ENCODE measurements at regions not wholly inside any gene's neighbourhood (a gene's known extent, or its start where the extent isn't known, plus 50 kb on each side); places are given as distances from the start of the nearest gene placed in this dataset.

- no peak for TF ChIP-seq NR2C2 (IDR thresholded peaks at IDR 0.05; ENCODE audit: borderline replicate concordance, control insufficient read depth, insufficient read length, low read depth)
- TF ChIP-seq ZBED1 (IDR thresholded peaks at IDR 0.05; ENCODE audit: borderline replicate concordance) = no peak
- TF ChIP-seq FOXM1 (IDR thresholded peaks at IDR 0.05; ENCODE audit: low read depth, low read length) = no peak
- TF ChIP-seq CREB1 (IDR thresholded peaks at IDR 0.05; ENCODE audit: low read depth) = no peak
- TF ChIP-seq NFXL1 (IDR thresholded peaks at IDR 0.05; ENCODE audit: borderline replicate concordance) = no peak
- TF ChIP-seq SMAD1 (IDR thresholded peaks at IDR 0.05; ENCODE audit: low read depth, partially characterized antibody) = no peak
- TF ChIP-seq TARDBP (IDR thresholded peaks at IDR 0.05; ENCODE audit: borderline replicate concordance) = no peak
- no peak for TF ChIP-seq CBX5 (IDR thresholded peaks at IDR 0.05; ENCODE audit: low read depth)
These were observed 91.0 kb upstream of the CENPE start (continued) for GRCh38 chr4:103289186-103289585.

GRCh38 chr4:103272174-103272573 lies 74.0 kb upstream of the CENPE start:
- no peak for FAIRE-seq

GRCh38 chr4:103268746-103269145 lies 70.6 kb upstream of the CENPE start:
- Histone ChIP-seq H3K27me3 (replicated peaks in 1 of 2; ENCODE audit: control insufficient read depth in 2 of 2, insufficient read depth in 2 of 2, low read length in 1 of 2) (no peaks in the 10 kb centered on the region), H3K4me3 (no peak overlapping the region), H4K20me1 (ENCODE audit: control insufficient read depth, insufficient read depth) (no peaks in the 10 kb centered on the region), H3K9me3 (replicated peaks; ENCODE audit: control insufficient read depth, insufficient read depth, low read length) (no peaks in the 10 kb centered on the region), H3K27ac (ENCODE audit: control insufficient read depth, insufficient read depth) (no peak overlapping the region), H3K9ac (ENCODE audit: control insufficient read depth, insufficient read depth, low read length) (no peak overlapping the region), H3K36me3 (ENCODE audit: control insufficient read depth in 2 of 2, insufficient read depth in 2 of 2, low read length in 1 of 2) (no peaks in the 10 kb centered on the region), H3K79me2 (ENCODE audit: control insufficient read depth, insufficient read depth, low read length) (no peaks in the 10 kb centered on the region), H3K4me2 (ENCODE audit: control insufficient read depth, insufficient read depth) (no peak overlapping the region), H3K4me1 (ENCODE audit: control insufficient read depth, insufficient read depth, low read length) (no peaks in the 10 kb centered on the region), H2AFZ (ENCODE audit: control insufficient read depth, low read depth, low read length) (no peak overlapping the region)
- BruUV-seq (replicated peaks) = no TSS peak
- SMC1A ChIA-PET (ENCODE audit: uncharacterized antibody, unreplicated experiment) = no interaction called here
- in situ Hi-C loops (cut with MboI) = no loop called here
- DNase-seq (ENCODE audit: low read depth, low spot score) (no peak), ATAC-seq (no peak), FAIRE-seq (no peak)
- RAD21 ChIA-PET (ENCODE audit: unreplicated experiment) = no interaction called here
- CTCF ChIA-PET = no interaction called here
- intact Hi-C loops (cut with micrococcal nuclease; ENCODE audit: unreplicated experiment) = no loop called here
- POLR2A ChIA-PET = interaction anchor here (0.6 kb wide), 1 partner anchor 90 kb away, joined by 4 read pairs; no protein-coding TSS in a partner anchor
- TF ChIP-seq SREBF1 (IDR thresholded peaks at IDR 0.05; ENCODE audit: low read length) = no peak
- no peak for TF ChIP-seq NR2F1 (conservative IDR thresholded peaks at IDR 0.05)
- TF ChIP-seq EGR1 (IDR thresholded peaks at IDR 0.05; ENCODE audit: borderline replicate concordance in 1 of 2, low read depth in 2 of 2, low read length in 2 of 2) = no peak
- no peak for TF ChIP-seq MYC (IDR thresholded peaks at IDR 0.05; ENCODE audit: insufficient read depth, insufficient read length, insufficient replicate concordance, low read length, severe bottlenecking)
- no peak for TF ChIP-seq SIN3A (IDR thresholded peaks at IDR 0.05; ENCODE audit: low read depth, low read length)
- TF ChIP-seq PKNOX1 (IDR thresholded peaks at IDR 0.05) = no peak
- no peak for TF ChIP-seq MEF2A (IDR thresholded peaks at IDR 0.05; ENCODE audit: insufficient read depth, low read depth, low read length)
- no peak for TF ChIP-seq YBX1 (IDR thresholded peaks at IDR 0.05)
- TF ChIP-seq KAT2A (conservative IDR thresholded peaks at IDR 0.05; ENCODE audit: control insufficient read depth, low read depth, low read length) = no peak
- no peak for TF ChIP-seq PML (IDR thresholded peaks at IDR 0.05; ENCODE audit: low read length)
- no peak for TF ChIP-seq TBL1XR1 (IDR thresholded peaks at IDR 0.05; ENCODE audit: low read depth, low read length)
- TF ChIP-seq HDAC2 (IDR thresholded peaks at IDR 0.05) = no peak
- TF ChIP-seq BMI1 (IDR thresholded peaks at IDR 0.05; ENCODE audit: borderline replicate concordance) = no peak

More at GRCh38 chr4:103272174-103272573, 74.0 kb upstream of the CENPE start:
- no peak for TF ChIP-seq SPI1 (IDR thresholded peaks at IDR 0.05; ENCODE audit: borderline replicate concordance, insufficient read depth, low read depth, low read length)
- no peak for TF ChIP-seq HDGF (IDR thresholded peaks at IDR 0.05)
- ChIA-PET SMC1A (ENCODE audit: uncharacterized antibody, unreplicated experiment) (no interaction called here), POLR2A (no interaction called here), RAD21 (ENCODE audit: unreplicated experiment) (no interaction called here), CTCF (no interaction called here)
- DNase-seq (ENCODE audit: low read depth, low spot score) = no peak
- ATAC-seq = no peak
- no TSS peak for BruUV-seq (replicated peaks)
- Histone ChIP-seq H2AFZ (ENCODE audit: control insufficient read depth, low read depth, low read length) (no peak overlapping the region), H3K9me3 (replicated peaks; ENCODE audit: control insufficient read depth, insufficient read depth, low read length) (no peaks in the 10 kb centered on the region), H3K36me3 (ENCODE audit: control insufficient read depth in 2 of 2, insufficient read depth in 2 of 2, low read length in 1 of 2) (no peaks in the 10 kb centered on the region), H3K4me3 (no peak overlapping the region), H3K79me2 (ENCODE audit: control insufficient read depth, insufficient read depth, low read length) (no peaks in the 10 kb centered on the region), H3K27me3 (replicated peaks in 1 of 2; ENCODE audit: control insufficient read depth in 2 of 2, insufficient read depth in 2 of 2, low read length in 1 of 2) (no peaks in the 10 kb centered on the region), H3K27ac (ENCODE audit: control insufficient read depth, insufficient read depth) (no peak overlapping the region), H3K4me2 (ENCODE audit: control insufficient read depth, insufficient read depth) (no peak overlapping the region), H4K20me1 (ENCODE audit: control insufficient read depth, insufficient read depth) (no peaks in the 10 kb centered on the region), H3K4me1 (ENCODE audit: control insufficient read depth, insufficient read depth, low read length) (no peaks in the 10 kb centered on the region), H3K9ac (ENCODE audit: control insufficient read depth, insufficient read depth, low read length) (no peak overlapping the region)
- in situ Hi-C loops (cut with MboI) = no loop called here
- intact Hi-C loops (cut with micrococcal nuclease; ENCODE audit: unreplicated experiment) = no loop called here

Data from GM12878 (cell line).